Fibroblast of mammary gland (primary cell): ENCODE measurements at regions not wholly inside any gene's neighbourhood (a gene's known extent, or its start where the extent isn't known, plus 50 kb on each side); places are given as distances from the start of the nearest gene placed in this dataset.
A peak's percentile ranks its signal among the peaks of the same experiment; 100 is the strongest.

Experiments
- DNase-seq: peaks from one replicate; pipeline ENCODE4 v3.0.0-alpha.2; 2010; ENCODE audit warnings: low read depth
- H3K4me3 ChIP-seq: 2 replicates; pipeline ENCODE4 v1.5.1; 2011; ENCODE audit warnings: low read depth, mild to moderate bottlenecking, low read length, moderate library complexity; ENCODE audit not compliant: control insufficient read depth
- TF ChIP-seq, protein P1 (sequence below): conservative IDR thresholded peaks from 2 replicates; pipeline ENCODE4 v1.5.1; 2011; ENCODE audit warnings: low read depth, low read length, inconsistent platforms; ENCODE audit not compliant: control insufficient read depth, insufficient read depth

DNA sequence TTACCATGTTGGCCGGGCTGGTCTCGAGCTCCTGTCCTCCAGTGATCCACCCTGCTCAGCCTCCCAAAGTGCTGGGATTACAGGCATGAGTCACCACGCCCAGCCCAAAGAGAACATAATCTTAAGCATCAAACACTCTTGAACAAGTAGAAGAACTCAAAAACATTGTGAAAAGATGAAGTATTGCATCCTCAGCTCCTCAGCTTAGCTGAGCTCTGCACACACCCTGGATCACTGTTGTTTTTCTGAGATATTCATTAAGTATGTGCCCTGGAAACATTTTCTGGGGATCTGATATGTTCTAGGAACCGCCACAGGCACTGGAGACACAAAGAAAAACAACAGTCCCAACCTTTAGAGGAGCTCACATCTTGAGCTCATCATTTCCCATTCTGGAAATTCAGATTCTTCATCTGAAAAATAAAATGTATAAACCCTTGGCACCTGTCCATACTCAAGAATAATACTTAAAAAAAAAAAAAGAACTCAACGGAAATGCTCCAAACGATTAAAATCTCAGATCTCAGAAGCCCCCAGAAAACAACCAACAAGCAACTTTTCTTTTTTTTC lies 62.2 kb upstream of the ZNF462 start:
- H3K4me3 ChIP-seq: no peak overlapping the region
- TF ChIP-seq, protein P1, sequence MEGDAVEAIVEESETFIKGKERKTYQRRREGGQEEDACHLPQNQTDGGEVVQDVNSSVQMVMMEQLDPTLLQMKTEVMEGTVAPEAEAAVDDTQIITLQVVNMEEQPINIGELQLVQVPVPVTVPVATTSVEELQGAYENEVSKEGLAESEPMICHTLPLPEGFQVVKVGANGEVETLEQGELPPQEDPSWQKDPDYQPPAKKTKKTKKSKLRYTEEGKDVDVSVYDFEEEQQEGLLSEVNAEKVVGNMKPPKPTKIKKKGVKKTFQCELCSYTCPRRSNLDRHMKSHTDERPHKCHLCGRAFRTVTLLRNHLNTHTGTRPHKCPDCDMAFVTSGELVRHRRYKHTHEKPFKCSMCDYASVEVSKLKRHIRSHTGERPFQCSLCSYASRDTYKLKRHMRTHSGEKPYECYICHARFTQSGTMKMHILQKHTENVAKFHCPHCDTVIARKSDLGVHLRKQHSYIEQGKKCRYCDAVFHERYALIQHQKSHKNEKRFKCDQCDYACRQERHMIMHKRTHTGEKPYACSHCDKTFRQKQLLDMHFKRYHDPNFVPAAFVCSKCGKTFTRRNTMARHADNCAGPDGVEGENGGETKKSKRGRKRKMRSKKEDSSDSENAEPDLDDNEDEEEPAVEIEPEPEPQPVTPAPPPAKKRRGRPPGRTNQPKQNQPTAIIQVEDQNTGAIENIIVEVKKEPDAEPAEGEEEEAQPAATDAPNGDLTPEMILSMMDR: no peak
- DNase-seq: peak; percentile 25

DNA sequence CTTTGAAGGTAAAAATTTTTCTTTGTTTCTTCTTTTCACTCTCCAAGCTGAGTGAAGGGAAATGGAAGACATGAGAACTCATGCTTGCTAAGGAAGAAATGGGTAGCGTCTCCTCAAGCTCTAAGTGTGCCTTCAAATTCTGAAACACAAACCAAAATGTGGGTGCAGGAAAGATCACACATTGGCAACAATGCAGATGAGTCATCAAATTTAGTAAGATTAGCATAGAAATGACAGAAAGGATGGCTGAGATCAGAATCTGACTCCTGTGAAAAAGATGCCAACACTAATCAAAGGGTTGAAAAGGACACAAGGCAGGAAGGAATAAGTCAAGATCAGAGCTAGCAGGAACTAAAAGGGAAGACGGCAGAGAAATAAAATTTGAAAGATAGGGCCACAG lies 61.1 kb upstream of the ZNF462 start:
- no peak overlapping the region for H3K4me3 ChIP-seq
- no peak for DNase-seq
- TF ChIP-seq, protein P1: no peak
